ENCODE measurements at regions not wholly inside any gene's neighbourhood (a gene's known extent, or its start where the extent isn't known, plus 50 kb on each side); places are given as distances from the start of the nearest gene placed in this dataset.

- DNase-seq = no peak
Observed at GRCh38 chr6:129967427-129967826, 51.0 kb upstream of the L3MBTL3 start.

GRCh38 chr6:129966125-129966524, 52.3 kb upstream of the L3MBTL3 start:
- DNase-seq = no peak

DNA sequence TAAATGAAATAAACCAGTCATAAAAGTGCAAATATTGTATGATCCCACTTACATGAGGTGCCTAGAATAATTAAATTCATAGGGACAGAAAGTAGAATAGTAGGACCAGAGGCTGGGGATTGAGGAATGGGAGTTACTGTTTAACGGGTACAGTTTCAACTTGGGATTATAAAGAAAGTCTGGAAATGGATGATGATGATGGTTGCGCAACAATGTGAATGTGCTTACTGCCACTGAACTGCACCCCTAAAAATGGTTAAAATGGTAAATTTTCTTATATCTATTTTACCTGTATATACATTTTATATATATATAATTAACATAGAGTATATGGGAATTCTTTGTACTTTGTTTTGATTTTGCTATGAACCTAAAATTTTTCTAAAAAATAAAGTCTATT, 53.3 kb upstream of the L3MBTL3 start:
- DNase-seq = no peak

DNA sequence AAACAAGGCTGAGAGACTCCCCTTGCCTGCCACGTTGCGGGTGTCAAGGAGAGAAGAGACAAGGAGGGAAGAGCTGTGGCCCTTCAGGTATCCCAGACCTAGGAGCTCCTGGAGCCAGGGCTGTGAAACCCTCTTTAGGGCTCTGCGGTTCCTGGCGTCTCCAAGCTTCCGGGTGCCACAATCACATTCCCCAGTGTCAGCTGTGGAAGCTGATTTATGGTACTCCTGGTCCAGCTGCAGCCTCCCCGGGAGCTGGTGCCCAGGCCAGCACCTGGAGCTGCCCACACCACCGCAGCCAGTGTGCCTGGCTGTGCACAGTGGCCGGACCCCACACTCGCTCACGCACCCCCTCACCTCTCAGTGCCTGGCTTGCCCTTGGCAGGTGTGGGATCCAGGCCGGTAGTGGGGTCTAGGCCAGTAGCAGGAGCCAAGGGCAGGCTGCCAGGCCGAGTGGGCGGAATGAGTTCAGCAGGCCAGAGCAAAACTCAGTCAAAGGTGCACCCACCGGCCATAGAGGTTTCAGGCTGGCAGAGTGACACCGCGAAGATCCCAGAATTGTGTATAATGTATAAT, 58.9 kb upstream of the L3MBTL3 start:
- no peak for DNase-seq

GRCh38 chr6:129957941-129958898, 60.2 kb upstream of the L3MBTL3 start:
- no peak for DNase-seq

DNA sequence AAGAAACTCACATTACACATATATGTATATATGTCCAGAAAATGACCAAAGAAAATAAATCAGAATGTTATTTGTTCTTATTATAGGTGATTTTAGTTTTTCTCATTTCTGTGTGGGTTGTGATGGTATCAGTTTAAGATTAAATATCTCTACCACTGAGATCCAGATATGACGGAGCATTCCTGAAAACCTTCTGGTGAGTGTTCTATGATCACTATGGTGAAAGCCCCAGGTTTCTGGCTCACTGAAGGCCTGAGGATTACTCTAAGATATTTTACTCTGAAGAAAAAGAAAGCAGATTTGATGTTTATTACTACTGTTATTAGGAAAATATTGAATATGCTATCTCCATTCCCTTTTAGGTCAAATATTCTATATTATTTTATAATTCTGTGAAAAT, 62.8 kb upstream of the L3MBTL3 start:
- DNase-seq = no peak

DNA sequence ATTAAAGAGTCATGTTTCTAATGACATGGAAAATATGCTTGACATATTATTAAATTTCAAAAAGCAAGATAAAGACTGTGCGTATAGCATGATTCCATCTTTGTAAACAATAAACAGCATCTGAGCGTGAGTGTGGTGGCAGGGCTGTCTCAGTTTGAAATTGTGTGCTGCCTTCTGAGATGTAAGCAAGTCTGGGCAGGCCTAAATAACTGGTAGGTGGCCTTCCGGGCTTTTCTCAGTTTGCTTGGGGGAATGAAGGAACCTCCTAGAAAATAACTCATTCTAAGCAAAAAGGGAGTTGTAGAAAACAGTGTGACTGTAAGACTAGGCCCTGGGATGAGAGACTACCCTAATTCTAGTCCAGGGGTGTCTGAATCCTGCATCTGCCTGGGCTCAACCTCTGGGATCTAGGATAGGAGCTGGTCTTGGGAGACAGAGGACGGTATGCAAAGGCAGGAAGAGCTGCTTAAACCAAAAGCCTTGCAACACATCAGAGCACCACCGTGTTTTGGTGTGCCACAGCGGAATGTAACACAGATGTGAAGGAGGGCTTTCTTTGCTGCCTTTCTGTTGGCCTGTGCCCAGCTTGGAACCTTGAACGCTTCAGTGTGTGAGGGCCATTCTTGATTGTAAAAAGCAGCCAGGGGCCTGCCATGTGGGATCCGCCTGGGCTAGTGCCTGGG, 63.5 kb upstream of the L3MBTL3 start:
- DNase-seq = no peak

- DNase-seq = no peak
Observed at GRCh38 chr6:129947797-129948196, 70.6 kb upstream of the L3MBTL3 start.

DNA sequence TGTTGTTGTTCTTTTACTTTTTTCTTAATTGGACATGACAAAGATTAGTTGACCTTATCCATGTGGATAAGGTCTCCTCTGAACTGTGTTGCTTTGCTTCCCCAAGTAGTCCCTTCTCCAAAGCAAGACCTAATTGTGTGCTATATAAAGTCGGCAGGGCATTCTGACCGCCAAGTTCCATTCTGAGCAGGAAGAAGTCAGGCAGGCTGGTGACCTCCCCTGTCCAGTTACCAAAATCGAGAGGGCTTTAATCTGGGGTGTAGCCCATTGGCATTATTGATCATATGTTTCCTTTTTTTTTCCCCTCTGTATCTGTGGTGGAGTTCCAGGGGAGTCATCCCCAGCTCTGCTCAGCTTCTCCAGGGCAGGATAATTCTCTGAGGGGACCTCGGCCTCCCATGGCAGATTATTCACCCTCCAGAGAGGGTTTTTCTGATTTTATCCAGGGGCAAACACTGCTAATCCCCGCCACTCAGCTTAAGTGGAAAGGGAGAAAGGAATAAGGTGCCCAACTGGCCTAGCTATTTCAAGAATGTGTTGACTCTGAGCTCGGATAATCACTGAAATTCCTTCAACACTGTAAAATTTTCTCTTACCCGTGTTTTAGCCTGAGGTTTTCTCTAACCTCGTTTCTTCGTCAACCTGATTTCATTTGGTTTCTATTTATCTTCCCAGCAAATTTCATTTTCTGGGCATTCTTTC, 71.8 kb upstream of the L3MBTL3 start:
- DNase-seq = no peak

DNA sequence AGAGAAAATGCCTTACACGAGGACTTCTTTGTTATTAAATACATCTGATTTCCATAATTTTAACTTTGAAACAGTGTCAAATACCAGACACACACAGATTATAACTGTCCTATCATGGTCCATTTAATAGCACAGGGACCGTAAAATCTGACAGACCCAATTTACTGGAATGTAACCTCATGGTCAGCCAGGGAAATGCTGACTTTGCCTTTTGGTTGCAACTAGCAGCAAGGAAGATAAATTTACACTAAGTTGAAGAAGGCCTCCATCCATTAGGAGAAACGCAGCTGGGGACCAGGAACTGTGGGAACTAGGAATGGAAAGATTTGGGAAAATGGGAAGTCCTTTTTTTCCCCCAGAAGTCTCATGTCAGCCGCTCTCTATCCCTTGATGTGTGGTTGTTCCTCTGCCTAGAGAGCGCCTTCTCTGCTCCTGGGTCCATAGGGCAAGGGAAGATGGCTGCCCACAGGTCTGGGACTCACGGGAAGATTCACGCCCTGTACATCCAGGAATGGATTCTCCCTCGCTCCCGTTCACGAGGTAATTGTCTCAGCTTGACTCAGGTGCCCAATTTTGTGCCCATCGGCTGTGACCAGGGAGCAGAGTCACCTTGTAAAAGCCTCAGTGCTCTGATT, 74.6 kb upstream of the L3MBTL3 start:
- DNase-seq = no peak

DNA sequence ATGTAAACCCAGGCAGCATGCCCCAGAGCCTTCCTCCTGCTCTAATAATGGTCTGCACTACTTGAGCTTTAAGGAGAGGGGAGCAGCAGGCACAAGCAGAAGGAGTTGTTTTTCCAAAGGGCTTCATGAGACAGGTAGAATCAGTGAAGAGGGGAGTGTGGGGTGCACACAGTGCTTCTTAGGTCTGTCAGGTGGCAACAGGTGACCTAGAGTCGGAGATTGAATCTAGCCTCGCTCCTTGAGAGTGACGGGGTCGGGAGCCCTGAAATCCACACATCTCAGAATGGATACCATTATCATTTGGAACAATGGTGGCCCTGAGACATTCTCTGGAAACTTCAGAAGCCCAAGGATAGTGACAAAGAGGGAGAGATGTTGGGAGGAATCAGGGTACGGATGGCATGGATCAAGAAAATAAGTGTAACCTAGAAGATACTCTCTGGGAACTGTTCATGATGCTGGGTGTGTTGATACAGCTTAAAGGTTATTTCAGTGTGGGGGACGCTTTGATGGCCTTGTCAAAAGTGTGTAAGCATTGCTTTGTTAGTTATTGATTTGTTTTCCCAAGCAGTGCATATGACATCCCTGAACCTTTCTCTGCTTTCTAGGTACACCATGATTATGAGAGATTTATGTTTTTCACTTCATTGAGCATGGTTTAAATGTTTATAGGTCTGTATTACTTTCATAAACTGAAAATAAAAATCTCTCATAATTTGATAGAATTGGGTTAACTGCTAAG, 77.8 kb upstream of the L3MBTL3 start:
- no peak for DNase-seq

GRCh38 chr6:129938249-129939020, 77.3 kb upstream of the TMEM244 start:
- DNase-seq = no peak

DNA sequence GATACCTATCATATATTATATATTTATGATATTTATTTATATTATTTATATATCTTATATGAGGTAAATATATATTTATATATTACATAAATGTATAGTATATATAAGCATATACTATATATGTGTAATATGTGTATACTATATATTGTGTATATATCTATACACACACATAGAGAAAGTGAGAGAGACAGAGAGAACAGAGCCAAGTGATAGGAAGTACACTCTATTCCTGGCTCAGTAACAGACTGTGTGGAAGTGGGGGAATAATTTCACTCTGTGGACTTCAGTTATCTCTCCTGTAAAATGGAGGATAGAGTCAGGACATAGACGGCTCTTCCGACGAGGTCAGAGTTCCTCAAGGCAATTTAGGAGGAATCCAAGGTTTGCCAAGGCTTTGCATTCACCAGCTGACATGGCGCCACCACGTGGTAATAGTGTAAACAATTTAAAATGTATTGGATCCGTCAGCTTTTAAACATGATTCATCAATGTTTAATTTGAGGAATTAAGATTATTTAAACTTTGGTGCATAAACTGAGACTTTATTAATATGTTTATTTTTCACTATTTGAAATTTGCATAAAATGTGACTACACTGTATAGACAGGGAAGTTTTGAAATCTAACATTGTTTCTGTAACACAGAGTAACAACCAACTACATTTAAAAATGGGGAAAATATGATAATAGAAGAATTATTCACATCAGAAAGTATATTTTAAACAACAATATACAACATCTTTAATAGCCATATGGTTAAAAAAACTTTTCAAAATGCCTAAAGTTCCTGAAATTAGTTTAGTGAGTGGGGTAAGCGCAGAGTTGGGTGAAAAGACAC, 75.4 kb upstream of the TMEM244 start:
- peak; percentile 31 for DNase-seq

DNA sequence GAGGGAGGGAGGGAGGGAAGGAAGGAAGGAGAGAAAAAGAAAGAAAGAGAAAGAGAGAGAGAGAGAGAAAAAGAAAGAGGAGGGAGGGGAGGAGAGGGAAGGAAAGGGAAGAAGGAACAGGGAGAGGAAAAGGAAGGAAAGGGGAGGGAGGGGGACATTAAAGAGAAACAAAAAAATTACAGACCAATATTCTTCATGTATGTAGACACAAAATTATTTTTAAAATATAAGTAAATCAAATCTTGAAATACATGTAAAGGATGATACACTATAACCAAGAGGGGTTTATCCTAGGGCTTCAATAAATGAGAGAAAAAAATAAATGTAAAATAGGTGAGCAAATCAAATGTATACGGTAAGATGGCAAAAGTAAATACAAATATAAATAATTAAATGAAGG, 71.2 kb upstream of the TMEM244 start:
- DNase-seq = no peak

DNA sequence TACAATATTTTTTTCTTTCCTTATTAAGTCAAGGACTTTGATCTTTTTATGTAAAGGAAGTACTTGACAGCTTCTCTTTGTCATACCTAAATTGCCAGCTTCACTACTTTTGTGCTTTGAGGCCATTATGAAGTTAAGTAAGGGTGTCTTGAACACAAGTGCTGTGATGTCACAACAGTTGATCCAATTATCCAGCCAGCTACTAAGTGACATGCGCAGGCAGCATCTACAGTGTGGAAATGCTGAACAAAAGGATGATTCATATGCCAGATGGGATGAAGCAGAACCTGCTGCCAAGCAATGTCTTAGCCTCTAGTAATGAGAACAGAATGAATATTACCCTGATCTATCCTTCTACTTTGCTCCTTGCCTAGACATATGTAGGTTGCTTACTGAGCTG, 68.3 kb upstream of the TMEM244 start:
- DNase-seq = no peak

DNA sequence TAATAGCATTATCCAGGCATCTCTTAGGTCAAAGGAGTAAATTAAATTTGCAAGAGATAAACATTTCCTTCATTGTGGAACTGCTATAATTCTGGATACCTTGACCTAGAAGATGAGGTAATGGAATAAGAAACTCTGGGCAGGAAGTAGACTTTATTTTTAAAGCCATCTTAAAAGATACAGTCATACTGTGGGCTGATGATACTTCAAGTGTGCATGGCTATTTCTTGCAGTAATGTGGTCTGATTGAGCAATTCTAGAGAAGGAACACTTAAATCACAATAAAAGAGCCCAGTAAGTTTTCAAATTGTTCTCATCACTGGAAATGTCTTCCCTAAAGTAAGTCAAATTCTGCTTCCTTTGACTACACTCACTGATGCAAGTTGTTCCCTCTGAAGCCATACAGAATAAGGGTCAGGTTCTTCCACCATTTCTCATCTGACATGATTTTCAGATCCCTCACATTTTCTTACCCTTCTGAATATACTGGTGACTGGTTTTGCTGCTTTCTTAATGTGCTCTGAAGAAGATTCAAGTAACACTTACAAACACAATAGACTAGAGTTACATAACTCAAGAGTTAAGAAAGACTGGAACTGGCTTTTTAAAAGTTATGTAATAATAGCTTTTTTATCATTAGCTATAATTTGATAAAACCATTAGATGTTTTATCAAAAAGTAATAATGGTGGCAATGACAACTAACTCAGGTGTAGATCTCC, 62.6 kb upstream of the TMEM244 start:
- DNase-seq = no peak

- DNase-seq = no peak
Observed at GRCh38 chr6:129921169-129921817, 60.2 kb upstream of the TMEM244 start.

GRCh38 chr6:129920103-129920798, 59.1 kb upstream of the TMEM244 start:
- no peak for DNase-seq
